Hindlimb muscle (tissue), 1 donor: ENCODE measurements at regions not wholly inside any gene's neighbourhood (a gene's known extent, or its start where the extent isn't known, plus 50 kb on each side); places are given as distances from the start of the nearest gene placed in this dataset.
A peak's percentile ranks its signal among the peaks of the same experiment; 100 is the strongest.

Experiments used
- DNase-seq: peaks from one replicate; pipeline ENCODE4 v3.0.0-alpha.2; 2013

DNA sequence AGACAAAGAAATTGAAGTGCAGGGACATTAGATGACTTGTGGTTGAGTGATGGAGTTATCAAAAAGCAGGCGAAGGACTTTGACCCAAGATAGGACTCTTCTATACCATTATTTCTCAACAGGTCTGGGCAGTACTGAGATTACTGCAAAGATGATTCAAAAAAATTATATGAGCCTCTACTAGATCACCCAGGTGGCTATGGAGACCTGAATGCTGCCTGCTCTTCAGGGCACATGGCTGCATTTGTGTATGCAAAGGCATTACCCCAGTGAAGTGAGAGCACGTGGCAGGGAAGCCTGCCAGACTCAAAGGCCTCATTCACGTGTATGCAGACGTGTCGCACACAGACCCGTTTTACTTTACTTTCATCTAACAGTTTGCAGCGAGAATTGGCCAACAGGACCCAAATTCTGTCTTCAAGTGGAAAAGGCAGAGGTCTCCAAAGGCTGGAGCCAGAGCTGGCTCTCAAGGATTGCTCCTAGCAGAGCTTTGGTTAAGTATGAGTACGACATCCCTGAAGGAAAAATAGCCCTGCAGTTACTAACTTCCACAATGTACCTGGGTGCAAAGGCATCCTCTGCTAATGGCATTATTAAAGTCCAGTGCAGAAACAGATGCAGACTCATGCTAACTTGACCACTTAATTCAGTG, 113.8 kb upstream of the ARMC2 start:
- no peak for DNase-seq

DNA sequence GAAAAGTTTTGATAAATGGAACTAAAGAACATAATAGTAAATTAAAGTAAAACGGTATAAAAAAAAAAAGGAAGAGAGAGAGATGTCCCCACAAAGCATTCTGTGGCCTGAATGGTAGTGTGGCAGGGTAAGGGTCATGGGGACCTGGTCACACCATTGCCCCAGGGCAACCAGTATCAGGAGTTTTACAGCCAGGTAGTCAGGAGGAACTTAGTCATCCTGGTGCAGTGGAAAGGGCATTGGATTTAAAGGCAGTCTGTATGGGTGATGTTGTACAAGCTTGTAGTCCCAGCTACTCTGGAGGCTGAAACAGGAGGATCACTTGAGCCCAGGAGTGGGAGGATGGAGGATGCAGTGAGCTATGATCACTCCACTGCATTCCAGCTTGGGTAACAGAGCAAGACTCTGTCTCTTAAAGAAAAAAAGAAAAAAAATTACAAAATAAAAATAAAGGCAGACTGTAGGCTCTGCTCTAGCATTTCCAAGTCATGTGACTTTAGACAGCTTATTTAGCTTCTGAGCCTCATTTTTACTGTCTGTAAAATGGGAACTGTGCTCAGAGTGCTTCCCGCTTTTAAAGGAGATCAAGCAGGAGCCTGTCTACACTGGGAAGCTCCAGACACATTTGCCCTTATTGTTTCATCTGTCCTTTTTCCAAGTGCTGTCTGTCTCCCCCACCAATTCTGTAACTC, 112.8 kb upstream of the ARMC2 start:
- no peak for DNase-seq

DNA sequence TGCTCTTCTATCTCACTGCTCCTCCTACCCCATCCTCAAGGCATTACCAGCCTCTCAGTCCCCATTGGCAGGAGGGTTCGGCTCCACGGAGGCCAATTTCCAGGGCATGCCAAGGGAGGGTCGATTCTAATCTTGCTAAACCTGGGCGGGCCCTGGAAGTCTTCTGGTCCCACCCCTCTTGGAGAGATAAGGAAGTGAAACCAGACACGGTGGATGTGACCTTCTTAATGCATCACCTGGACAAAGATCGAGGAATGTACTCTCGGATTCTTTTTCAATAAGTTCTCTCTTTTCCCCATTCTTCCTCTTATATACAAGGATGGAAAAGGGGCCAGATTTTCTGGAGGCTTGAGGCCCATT, 112.2 kb upstream of the ARMC2 start:
- no peak for DNase-seq

DNA sequence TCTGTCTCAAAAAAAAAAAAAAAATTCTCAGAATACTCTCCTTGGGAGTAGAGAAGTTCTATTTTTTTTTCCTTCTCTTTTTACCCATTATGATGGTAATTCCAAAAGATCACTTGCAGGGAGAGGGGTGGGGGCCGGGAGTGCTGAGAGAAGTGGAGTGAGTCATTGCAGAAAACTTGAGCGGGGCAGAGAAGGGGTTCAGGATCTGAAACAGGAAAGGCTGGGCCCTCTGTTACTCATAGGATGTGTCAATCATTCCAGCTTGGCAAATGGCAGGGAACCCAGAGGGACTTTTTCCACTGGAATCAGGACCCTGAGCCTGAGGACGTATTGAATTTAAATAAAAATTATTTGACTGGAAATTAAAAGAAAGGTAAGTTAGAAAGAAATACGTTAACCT, 111.4 kb upstream of the ARMC2 start:
- no peak for DNase-seq

DNA sequence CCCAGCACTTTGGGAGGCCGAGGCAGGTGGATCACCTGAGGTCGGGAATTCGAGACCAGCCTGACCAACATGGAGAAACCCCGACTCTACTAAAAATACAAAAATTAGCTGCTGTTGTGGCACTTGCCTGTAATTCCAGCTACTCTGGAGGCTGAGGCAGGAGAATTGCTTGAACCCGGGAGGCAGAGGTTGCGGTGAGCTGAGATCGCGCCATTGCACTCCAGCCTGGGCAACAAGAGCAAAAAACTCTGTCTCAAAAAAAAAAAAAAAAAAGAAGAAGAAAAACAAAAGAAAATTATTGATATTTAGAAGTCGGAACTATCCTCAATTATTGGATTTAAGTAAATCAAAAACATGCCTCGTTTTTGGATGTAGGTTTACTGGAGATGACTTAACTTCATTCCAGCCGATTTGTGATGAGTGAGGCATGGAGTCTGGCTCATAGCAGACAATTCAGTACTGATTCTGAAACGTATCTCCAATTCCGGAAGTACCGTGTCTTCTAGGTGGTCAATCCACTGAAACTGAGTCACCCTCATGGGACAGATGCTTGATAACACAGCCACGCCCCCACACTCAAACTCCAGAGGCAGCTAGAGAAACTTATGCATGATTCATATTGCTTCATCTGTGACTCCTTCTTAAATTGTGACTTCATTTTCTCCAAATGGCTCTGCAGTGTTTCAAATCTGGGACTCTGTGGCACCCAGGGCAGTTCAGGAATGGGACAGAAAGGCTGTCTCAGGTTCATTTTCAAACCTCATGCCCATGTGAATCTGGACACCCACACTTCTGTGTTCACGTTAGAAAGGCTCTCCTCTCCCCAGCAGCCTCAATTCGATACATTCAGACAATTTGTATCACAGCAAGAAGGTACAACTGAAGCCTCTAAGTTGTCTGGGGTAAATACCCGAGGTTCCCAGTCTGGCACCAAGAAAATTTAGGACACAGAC, 110.4 kb upstream of the ARMC2 start:
- DNase-seq = no peak

DNA sequence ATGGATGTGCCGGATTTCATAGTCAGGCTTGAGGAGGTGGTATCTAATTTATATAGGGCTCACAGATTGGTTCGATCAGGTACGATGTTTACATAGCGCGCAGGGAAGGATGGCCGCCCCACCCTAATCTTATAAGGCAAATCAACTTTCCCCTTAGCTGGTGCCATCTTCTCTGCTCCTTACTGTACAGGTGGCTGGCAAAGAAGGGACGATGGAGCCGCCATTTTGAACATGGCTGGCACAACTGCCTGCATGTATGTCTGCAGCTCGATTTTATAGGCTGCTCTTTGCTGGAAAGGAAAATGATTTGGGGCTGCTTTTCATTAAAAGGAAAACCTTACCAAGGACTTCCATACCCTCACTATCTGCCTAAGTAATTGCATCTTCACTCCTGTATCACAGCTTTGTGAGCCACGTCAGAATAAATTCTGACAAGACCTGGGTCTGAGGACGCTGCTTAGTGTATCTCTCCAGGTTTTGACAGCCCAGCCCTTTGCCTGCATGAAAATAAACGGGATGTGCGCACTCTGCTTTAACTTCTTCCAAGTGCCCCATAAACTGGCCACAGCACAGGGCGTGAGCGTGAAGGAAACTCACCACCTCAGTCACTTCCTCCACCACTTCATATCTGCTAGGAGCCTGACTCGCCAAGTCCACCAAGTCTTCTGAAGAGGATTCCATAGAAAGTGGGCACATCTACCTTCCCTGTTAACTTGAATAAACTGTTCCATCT, 109.4 kb upstream of the ARMC2 start:
- DNase-seq = no peak

DNA sequence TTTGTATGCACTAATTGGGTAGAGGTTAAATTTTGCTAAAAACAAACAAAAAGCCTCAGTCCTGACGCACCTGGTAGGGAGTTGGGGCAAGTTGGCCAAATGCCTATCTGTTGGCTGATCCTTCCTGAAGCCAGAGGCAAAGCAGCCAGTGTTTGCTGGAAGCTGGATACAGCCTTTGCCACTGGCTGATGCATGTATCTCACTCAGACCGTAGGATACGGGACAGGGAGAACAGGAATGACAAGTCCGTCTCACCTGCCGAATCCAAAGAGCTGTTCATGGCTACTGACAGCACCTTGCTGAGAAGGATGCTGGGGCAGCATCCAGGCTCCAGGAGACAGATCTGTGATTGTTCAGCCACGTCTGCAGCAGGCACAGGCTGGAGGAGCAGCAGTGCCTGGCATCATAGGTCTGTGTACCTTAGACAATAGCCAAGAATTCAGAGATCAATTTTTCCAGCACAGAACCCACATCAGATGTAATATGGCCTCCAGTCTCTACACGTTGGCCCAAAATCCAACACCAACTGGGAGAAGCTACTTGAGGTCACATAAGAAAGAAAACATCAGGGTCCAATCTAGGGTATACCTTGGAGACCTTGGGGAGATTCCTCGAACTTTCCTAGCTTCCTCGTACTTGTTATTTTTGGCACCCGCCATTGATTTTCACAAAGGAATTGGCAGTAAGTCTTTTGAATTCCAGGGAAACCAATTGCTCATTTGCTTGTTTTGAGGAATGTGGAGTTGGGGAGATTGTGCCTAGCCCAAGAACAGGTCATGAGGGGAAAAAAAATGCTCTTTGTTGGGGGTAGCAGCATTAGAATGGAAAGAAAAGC, 108.5 kb upstream of the ARMC2 start:
- no peak for DNase-seq

DNA sequence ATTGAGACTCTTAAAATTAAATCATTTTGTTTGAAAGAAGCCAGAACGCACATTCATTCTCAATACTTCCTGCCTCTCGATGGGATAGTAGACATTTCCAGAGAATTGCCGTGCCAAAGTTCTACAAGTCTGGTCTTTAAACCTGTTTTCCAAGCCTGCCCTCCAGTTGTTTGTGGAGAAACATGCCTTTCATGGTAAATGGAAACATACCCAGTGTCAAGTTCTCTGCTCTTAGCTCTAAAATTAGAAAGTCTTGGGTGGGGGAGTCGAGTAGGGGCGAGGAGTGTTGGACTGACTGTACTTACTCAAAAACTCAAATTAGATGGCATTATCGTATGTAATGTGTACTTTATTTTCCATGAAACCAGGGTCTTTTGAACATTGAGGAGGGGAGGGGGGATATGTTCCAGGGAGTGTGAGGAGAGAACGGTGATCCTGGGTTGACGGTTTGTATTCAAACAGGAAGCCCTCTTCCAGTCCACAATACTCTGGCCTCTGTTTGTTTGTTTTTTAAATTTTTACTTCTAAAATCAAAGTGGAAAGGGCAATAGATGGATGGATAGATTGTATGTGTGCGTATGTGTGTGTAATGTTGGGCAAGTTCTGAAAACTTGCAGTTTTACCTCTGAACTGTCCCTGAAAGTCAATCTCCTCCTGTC, 106.8 kb upstream of the ARMC2 start:
- no peak for DNase-seq

DNA sequence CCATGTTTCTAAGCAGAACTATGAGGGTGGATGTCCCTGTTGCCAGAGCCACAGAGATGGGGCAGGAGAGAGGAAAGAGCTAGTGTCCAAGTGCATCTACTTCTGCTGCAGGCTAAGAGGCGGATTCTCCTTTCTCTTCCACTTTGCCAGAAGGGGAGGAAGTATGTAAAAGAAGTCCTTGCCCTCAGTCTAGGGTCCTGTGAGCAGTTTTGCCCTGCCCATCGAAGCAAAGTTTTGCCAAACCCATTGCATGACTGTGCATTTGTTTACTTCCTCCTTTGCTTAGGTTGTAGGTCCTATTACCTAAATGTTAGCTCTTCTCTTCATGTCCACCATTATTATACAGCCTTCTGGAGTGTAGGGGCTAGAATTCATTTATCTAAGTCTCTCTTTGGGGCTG, 106.2 kb upstream of the ARMC2 start:
- no peak for DNase-seq

DNA sequence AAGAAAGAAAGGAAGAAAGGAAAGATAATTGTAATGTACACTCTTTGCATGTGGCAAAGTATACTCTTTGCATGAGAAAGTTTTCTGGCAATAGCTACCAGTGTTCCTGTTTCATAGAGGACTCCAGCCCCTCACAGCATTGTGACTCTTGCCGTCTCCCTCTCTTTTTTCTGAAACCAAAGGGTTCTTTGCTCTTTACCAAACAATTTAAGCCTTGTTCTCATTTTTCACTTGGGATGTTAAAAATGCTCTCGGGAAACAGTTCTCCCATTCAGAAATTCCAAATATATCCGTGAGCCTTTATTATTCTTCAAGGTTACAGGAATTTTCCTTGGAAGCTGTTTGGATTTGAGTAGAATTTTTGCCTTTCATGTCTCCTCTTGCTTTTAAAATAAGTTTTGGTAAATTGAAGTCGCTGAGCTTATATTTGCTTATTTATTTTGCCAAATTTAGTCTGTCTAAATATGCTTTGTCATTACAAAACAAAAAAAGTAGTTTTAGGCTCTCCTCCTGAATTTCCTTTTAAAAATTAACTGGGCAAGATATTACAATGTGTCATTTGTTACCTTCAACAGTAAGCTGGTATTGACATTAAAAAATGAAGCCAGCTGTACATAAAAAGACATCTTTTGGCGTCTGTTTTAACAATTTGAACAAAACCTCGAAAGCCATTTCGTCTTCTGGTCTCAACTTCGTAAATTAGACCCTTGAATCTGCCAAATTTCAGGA, 103.8 kb upstream of the ARMC2 start:
- DNase-seq = peak; percentile 19

DNA sequence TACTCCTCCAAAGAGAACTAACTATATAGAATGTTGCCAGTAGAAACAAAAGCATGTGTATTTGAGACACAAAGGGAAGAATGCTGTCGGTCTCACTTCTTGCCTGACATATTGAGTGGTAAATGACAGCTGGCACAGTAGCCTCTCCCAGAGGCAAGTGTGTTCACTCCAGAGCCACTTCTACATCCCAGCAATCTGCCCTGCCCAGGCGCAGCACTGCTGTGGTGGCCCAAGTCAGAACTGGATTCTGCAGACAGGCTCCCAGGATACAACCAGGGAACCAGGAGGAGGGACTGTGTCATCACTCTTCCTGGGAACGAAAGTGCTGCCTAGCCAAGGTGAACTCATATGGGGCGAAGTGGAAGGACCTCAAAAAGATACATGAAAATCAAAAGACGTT, 103.2 kb upstream of the ARMC2 start:
- no peak for DNase-seq

DNA sequence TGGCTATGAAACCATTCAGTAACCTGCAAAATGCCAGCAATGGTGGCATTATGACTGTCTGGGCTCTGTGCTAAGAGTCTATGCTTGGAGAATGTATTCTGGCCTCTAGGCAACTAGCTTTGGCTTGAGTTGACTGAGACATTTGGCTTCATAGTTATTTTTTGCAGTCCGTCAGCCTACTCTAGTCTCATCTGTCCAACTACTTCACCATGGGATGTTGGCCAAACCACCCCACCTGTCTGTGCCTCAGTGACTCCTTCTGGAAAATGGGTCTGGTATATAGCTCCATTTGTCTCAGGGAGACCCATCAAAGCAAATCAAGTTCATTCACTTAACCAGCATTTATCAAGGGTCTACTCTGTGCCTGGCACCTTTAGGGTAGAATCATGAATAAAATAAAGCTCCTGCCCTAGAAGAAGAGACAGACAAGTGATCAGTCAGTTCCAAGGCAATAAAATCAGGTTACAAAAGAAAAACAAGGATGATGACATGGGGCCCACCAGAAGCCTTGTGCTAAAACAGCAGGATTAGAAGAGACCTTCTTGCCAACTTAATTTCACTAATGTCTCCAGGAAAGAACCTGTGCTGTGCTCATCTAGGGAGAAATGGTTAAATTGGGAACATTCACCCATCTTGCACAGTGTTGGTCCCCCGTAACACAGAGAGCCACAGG, 102.4 kb upstream of the ARMC2 start:
- no peak for DNase-seq

DNA sequence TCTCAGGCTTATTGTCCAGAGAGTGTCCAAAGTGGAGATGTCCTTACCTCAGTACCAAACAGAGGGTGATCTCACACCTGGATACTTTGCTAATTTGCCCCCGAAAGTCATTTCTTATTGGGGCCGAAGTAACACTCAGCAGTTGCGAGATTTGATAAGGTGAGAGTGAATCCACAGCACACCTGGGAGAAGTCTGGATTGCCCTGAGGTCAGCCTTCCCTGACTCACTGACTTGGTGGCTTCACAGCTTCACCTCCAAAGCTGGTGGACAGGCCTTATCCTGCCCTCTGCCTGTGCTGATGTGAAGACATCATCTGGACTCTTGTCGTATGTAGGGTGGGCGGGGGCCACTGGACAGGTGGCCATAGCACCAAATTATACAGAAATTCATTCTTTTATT, 101.9 kb upstream of the ARMC2 start:
- no peak for DNase-seq

DNA sequence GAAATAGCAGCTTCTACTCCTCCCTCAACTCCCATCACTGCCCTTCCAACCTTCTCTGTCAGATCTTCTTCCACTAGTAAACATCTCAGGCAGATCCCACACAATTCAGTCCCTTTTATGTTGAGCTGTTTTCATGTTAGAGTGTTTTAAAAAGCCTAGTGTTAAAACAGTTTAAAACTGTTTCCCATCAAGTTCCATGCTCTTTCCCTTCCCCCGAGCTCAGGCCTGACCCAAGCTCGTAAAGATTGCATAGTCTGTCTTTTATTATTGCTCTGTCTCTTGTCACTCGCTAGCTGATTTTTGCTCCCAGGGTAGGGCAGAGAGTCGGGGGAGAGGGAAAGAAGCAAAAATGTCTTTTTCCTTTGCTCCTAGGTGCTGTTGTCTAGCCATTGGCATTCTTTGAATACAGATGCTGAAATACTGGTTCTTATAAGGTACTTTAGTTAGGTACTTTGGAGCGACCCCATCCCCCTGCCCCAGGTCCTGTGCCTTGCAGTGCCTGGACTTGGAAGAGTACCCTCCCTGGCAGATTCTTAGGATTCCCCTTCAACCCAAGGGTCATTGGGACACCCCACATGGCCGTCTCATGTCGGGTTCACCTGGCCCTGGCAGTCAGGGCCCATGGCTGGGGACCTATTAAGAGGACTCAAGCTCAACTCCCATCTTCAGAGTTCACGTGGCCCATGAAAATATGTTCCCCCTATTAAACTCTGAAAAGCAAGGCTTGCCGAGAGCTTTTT, 101.2 kb upstream of the ARMC2 start:
- DNase-seq = no peak

DNA sequence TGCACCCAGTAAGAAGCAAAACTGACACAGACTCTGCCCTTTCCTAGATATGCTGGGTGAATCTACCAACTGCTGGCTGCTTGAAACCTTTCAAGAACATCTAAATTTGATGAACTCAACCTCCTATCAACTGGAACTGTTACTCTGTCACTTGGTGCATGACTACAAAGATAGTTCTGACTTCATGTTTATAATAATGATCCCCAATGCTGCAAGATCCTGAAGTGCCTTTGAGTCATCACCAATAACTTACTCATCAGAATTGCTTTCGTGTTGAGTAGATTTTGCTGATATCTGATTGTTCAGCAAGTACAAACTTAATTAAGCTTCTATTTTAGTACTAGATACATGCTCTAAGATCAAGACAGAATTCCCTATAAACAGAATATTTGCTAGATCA, 100.2 kb upstream of the ARMC2 start:
- no peak for DNase-seq

DNA sequence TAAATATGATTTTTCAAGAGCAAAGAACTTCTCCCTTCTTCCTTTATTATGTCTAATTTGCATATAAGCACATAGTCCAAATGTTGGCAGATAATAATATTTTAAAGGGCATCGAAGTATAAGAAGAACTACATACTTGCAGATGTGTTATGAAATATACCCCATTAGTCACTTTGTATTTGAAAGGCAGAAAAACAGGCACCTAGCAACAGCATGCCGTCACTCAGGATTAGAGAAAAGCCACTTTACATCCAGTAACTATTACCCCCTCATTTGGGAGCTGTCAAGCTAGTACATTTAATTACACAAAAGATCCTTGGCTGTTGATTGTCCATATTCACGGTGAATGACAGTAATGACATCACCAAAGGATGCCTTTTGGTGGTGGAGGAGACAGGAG, 99.3 kb upstream of the ARMC2 start:
- no peak for DNase-seq

DNA sequence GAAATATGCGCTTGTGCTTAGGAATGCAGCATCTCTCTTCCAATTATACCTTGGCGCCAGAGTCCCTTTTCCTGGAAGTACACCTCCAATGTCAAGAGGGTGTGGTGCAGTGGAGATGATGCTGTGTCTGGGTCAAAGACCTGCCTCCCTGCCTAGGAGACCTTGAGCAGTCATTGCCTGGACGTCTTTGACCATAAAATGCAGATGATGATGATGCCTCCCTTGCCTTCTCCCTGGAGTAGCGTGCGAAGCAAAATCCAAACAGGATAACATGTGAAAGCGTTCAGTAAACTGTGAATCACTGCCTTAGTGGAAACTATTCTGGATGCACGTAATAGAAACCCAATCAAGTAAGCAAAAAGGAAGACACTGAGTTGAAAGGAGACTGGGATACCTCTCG, 97.4 kb upstream of the ARMC2 start:
- no peak for DNase-seq

DNA sequence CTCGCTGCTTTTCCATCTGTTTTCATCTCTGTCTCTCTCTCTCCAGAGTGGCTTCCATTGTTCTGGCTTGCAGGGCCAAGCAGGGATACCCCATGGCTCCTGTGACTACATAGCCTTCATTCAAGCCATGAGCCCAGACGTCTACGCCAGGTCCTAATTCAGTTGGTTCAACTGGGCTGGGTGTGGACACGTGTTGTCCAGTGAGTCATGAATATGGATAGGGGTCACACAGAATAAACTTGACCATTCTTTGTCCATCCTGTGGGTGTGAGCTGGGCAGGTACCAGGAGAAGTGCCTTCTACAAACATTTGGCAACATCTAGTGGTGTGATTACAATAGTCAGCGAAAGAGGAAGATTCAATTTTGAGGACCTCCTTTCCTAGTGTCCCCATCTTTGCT, 96.9 kb upstream of the ARMC2 start:
- DNase-seq = no peak
